Retinal pigment epithelial cell (primary cell): ENCODE measurements at regions not wholly inside any gene's neighbourhood (a gene's known extent, or its start where the extent isn't known, plus 50 kb on each side); places are given as distances from the start of the nearest gene placed in this dataset.

Source experiments
- DNase-seq: peaks from one replicate; pipeline ENCODE4 v3.0.0-alpha.2; 2010; ENCODE audit warnings: low read depth
- H3K4me3 ChIP-seq: 2 replicates; pipeline ENCODE4 v1.5.1; 2011; ENCODE audit warnings: mild to moderate bottlenecking, low read length, control low read depth, moderate library complexity
- TF ChIP-seq, protein P1 (sequence below): conservative IDR thresholded peaks from 2 replicates; pipeline ENCODE4 v1.5.1; 2011; ENCODE audit warnings: low read depth, low read length, control low read depth, inconsistent platforms

DNA sequence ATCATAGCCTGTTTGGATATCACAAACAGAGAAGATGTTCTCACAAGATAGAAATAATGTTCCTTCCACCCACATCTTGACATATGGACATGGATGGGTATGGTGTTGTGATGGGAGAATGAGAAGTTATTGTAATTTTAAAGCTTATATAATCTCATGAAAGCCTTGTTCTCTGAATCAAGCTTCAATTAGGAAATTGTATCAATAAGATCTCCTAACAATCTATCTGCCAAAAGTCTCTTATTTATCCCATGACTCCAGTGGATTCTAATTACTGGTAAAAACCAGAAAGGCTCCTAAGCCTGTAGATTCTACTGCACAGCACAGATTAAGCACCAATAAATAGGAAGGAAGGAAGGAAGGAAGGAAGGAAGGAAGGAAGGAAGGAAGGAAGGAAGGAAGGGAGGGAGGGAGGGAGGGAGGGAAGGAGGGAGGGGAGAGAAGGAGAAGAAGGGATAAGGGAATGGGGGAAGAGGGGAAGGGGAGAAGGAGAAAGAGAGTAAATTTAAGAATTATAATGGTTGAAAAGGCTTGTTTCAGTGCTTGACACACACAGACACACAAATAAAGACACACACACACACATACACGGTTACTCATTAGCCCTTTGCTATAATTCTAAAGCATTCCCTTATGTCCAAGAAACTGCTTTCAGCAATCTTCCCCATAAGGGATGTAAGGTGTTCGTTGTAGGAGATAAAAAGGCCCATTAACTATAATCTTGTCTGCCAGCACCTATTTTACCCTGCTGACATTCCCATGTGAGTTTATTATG lies 258.0 kb upstream of the API5 start:
- TF ChIP-seq, protein P1, sequence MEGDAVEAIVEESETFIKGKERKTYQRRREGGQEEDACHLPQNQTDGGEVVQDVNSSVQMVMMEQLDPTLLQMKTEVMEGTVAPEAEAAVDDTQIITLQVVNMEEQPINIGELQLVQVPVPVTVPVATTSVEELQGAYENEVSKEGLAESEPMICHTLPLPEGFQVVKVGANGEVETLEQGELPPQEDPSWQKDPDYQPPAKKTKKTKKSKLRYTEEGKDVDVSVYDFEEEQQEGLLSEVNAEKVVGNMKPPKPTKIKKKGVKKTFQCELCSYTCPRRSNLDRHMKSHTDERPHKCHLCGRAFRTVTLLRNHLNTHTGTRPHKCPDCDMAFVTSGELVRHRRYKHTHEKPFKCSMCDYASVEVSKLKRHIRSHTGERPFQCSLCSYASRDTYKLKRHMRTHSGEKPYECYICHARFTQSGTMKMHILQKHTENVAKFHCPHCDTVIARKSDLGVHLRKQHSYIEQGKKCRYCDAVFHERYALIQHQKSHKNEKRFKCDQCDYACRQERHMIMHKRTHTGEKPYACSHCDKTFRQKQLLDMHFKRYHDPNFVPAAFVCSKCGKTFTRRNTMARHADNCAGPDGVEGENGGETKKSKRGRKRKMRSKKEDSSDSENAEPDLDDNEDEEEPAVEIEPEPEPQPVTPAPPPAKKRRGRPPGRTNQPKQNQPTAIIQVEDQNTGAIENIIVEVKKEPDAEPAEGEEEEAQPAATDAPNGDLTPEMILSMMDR: no peak

DNA sequence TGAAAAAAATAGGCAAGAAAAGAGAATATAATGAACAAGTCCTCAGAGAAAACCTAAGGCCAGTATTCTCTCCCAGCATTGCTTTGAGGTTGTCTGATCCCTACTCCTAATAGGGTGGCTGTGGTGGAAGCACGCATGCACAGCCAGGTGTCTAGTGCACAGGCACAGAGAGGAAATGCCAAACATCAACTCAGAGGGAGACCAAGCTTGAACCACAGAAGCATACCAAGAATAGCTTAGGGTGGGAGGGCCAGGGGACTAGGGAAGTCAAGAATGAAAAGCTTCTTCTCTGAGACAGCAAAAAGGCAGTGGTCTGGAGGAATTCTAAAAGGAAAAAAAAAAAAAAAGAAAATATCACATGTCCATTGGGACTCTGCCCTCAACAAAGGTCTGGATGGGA lies 244.1 kb upstream of the API5 start:
- no peak for DNase-seq
- TF ChIP-seq, protein P1: no peak
- no peak overlapping the region for H3K4me3 ChIP-seq

More for the DNA sequence above, 258.0 kb upstream of the API5 start:
- no peak overlapping the region for H3K4me3 ChIP-seq
- DNase-seq: no peak

DNA sequence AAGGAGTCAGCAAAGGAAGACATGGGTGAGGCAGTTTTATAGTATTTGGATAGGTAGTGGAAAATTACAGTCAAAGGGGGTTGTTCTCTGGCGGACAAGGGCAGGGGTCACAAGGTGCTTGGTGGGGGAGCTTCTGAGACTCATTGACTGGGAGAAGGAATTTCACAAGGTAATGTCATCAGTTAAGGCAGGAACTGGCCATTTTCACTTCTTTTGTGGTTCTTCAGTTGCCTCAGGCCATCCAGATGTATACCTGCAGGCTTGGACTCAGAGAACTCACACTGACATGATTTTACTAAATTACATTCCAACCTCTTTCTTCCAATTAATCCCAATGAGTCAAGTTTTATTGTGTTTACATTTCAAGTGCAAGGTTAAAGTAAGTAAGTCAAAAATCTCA lies 240.5 kb upstream of the API5 start:
- TF ChIP-seq, protein P1: no peak
- DNase-seq: no peak
- H3K4me3 ChIP-seq: no peak overlapping the region

DNA sequence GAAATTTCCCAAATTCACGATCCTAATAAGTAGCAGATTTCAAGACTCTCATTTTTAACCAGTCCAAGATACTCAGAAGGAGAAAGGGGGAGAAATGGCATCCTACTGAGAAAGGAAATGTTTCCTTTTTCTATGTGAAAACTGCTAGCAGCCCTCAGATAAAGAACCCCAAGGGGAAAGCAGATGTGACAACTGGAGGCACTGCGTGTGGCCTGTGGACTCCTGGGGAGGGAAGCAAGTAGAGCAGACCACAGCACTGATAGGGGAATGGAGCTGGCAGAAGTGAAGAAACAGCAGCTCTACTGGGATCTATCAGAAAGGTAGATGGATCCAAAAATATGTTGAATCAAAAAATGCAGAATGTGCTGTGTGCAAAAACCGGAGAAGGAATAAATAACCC lies 239.7 kb upstream of the API5 start:
- TF ChIP-seq, protein P1: no peak
- DNase-seq: no peak
- no peak overlapping the region for H3K4me3 ChIP-seq

DNA sequence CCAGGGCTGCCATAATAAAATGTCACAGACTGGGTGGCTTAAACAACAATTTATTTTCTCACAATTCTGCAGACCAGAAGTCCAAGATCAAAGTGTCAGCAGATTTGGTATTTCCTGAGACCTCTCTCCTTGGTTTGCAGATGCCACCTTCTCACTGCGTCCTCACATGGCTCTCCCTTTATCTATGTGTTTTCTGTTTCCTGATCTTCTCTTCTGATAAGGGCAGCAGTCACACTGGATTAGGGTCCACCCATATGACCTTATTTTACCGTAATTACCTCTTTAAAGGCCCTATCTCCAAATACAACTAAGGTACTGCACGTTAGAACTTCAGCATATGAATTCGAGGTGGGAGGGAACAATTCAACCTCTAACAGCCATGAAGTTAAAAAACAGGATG lies 238.9 kb upstream of the API5 start:
- no peak for DNase-seq
- no peak overlapping the region for H3K4me3 ChIP-seq
- TF ChIP-seq, protein P1: no peak

DNA sequence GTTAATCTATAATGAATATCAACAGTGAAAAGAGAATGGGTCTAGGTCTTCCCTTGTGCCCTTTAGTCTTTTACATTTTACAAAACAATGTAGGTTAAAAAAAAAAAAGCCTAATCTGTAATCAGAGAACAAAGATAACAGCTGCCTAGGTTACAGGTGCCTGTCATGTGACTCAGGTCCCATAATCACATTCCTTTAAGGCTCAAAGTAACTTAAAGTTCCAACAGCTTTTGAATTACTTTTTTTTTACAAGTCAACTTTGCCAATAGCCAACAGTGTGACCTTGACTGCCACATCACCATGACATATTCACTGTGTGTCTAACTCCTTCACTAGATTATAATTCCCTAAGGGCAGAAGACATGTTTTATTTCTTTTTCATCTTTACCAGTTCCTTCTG lies 237.0 kb upstream of the API5 start:
- no peak for DNase-seq
- TF ChIP-seq, protein P1: no peak

DNA sequence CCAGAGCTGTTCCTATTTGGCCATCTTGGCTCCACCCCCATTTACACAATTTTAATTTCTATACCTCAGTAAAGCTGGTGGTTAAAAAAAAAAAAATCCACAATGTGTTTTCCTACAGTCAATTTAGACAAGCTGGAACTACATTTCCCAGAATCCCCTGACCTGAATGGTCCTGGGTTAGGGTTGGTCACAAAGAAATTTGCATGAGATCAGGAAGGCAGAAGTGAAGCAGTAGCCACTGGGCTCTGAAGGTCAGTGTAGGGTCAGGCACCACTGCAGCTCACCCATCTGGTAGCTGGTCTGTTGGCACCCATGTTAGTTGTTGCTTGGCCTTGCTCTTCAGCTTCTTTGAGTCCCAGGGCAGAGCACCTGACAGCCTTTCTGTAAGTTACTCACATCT lies 210.7 kb upstream of the API5 start:
- no peak for DNase-seq
- TF ChIP-seq, protein P1: no peak
- no peak overlapping the region for H3K4me3 ChIP-seq

More for the DNA sequence above, 237.0 kb upstream of the API5 start:
- no peak overlapping the region for H3K4me3 ChIP-seq
